B cell (primary cell): ENCODE measurements at regions not wholly inside any gene's neighbourhood (a gene's known extent, or its start where the extent isn't known, plus 50 kb on each side); places are given as distances from the start of the nearest gene placed in this dataset.

Experiments
- ATAC-seq: fragments of 200-7000 bp; cut with Tn5 transposase; one replicate; pipeline ENCODE4 v1.10.0; 2021; ENCODE audit warnings: low read depth, mild to moderate bottlenecking, moderate number of reproducible peaks, moderate library complexity
- CTCF ChIA-PET: fragments of 350-600 bp; sonication (Branson Sonifier 250); formaldehyde crosslinking; loops from one replicate; lab custom pipeline; 2021; ENCODE audit warnings: antibody characterized with exemption, inconsistent platforms; lab: Charles Lee
- POLR2A ChIA-PET: fragments of 350-600 bp; sonication (Branson Sonifier 250); formaldehyde crosslinking; loops from one replicate; lab custom pipeline; 2021; ENCODE audit warnings: antibody characterized with exemption; lab: Charles Lee
- DNase-seq: peaks from one replicate; pipeline ENCODE4 v3.0.0; 2013
- H2AFZ ChIP-seq: 2 replicates; pipeline ENCODE4 v1.6.1; 2012; ENCODE audit warnings: mild to moderate bottlenecking, low read depth, low read length; ENCODE audit not compliant: insufficient read depth, poor library complexity, severe bottlenecking
- H3K27ac ChIP-seq, 2 donors: 1 replicate in 1 of 2; 2 replicates in 1 of 2; pipeline ENCODE4 v1.5.1; 2012 to 2013; ENCODE audit warnings: low read length in 2 of 2, mild to moderate bottlenecking in 2 of 2, moderate library complexity in 1 of 2
- H3K27me3 ChIP-seq, 4 experiments: fragments of 200-600 bp in 1 of 4; sonication (generic) in 1 of 4; replicated peaks in 1 of 4; 1 replicate in 2 of 4; 2 replicates in 2 of 4; pipeline versions ENCODE4 v1.6.1 to v1.7.0; 2013 to 2016; ENCODE audit warnings: low read length in 3 of 4, mild to moderate bottlenecking in 2 of 4, mixed read lengths in 1 of 4, moderate library complexity in 1 of 4; ENCODE audit not compliant: insufficient read depth in 4 of 4, control insufficient read depth in 3 of 4; ENCODE audit errors: control extremely low read depth in 1 of 4
- H3K36me3 ChIP-seq, 2 experiments: replicated peaks in 1 of 2; 1 replicate in 1 of 2; 2 replicates in 1 of 2; pipeline versions ENCODE4 v1.6.1 to v1.7.1; 2013; ENCODE audit warnings: low read length in 1 of 2; ENCODE audit not compliant: insufficient read depth in 2 of 2, control insufficient read depth in 1 of 2; ENCODE audit errors: control extremely low read depth in 1 of 2, extremely low read depth in 1 of 2
- H3K4me1 ChIP-seq, 2 donors: fragments of 200-600 bp in 1 of 2; sonication (generic) in 1 of 2; 1 replicate in 1 of 2; 2 replicates in 1 of 2; pipeline versions ENCODE4 v1.5.1 to v1.6.1; 2013 to 2017; ENCODE audit warnings: low read length in 2 of 2; ENCODE audit not compliant: control insufficient read depth in 2 of 2, insufficient read depth in 2 of 2
- H3K4me2 ChIP-seq: replicated peaks from 2 replicates; pipeline ENCODE3; 2012; ENCODE audit warnings: mild to moderate bottlenecking, low read depth, low read length; ENCODE audit not compliant: poor library complexity, severe bottlenecking
- H3K4me3 ChIP-seq, 5 experiments: fragments of 200-600 bp in 1 of 5; sonication (generic) in 1 of 5; 1 replicate in 3 of 5; 2 replicates in 2 of 5; pipeline versions ENCODE4 v1.5.1 to v1.7.0; 2011 to 2016; ENCODE audit warnings: low read length in 4 of 5, mild to moderate bottlenecking in 4 of 5, low read depth in 2 of 5, control low read depth in 1 of 5, moderate library complexity in 1 of 5; ENCODE audit not compliant: insufficient read depth in 1 of 5; ENCODE audit errors: control extremely low read depth in 1 of 5, extremely low read depth in 1 of 5
- H3K79me2 ChIP-seq: fragments of 200-600 bp; sonication (generic); one replicate; pipeline ENCODE4 v1.6.0; 2016; ENCODE audit warnings: low read length; ENCODE audit not compliant: control insufficient read depth, insufficient read depth
- H3K9ac ChIP-seq: fragments of 200-600 bp; sonication (generic); 2 replicates; pipeline ENCODE4 v1.6.1; 2017; ENCODE audit warnings: mild to moderate bottlenecking, low read length, moderate library complexity
- H3K9me3 ChIP-seq, 3 donors: one replicate each; pipeline versions ENCODE4 v1.6.1 to v1.7.1; 2013; ENCODE audit warnings: low read length in 2 of 3; ENCODE audit not compliant: control insufficient read depth in 2 of 3, insufficient read depth in 1 of 3; ENCODE audit errors: control extremely low read depth in 1 of 3
- H4K20me1 ChIP-seq: 2 replicates; pipeline ENCODE4 v1.6.0; 2012; ENCODE audit warnings: mild to moderate bottlenecking, low read length; ENCODE audit not compliant: insufficient read depth, control insufficient read depth, poor library complexity, severe bottlenecking
- H3K27ac Mint-ChIP-seq: one replicate; pipeline ENCODE4 v1.8.0; 2021; ENCODE audit warnings: mixed read lengths
- H3K27me3 Mint-ChIP-seq: one replicate; pipeline ENCODE4 v1.8.0; 2021; ENCODE audit warnings: mixed read lengths
- H3K4me1 Mint-ChIP-seq: one replicate; pipeline ENCODE4 v1.8.0; 2021; ENCODE audit warnings: mixed read lengths
- H3K4me3 Mint-ChIP-seq: one replicate; pipeline ENCODE4 v1.8.0; 2021; ENCODE audit warnings: mixed read lengths
- H3K9me3 Mint-ChIP-seq: one replicate; pipeline ENCODE4 v1.8.0; 2022; ENCODE audit warnings: mixed read lengths; ENCODE audit not compliant: insufficient read depth
- EZH2 ChIP-seq: IDR thresholded peaks from 2 replicates; pipeline ENCODE4 v1.6.1; 2012; ENCODE audit warnings: borderline replicate concordance, low read depth, mild to moderate bottlenecking, moderate library complexity, low read length; ENCODE audit not compliant: insufficient read depth, poor library complexity, severe bottlenecking
- WGBS: methylation state at CpG from one replicate; pipeline ENCODE4 v1.1.5; 2013; ENCODE audit warnings: missing lambda C conversion rate; ENCODE audit not compliant: insufficient coverage; 5-methylcytosine and 5-hydroxymethylcytosine counted together
- intact Hi-C: fragments of 100-400 bp; cut with micrococcal nuclease; formaldehyde crosslinking; loops from one replicate; pipeline ENCODE4 v1.10.0; 2022
- TF ChIP-seq, protein P1 (sequence below): fragments of 200-600 bp; IDR thresholded peaks from one replicate; pipeline ENCODE4 v1.8.0; 2022; ENCODE audit warnings: antibody characterized with exemption, mild to moderate bottlenecking

DNA sequence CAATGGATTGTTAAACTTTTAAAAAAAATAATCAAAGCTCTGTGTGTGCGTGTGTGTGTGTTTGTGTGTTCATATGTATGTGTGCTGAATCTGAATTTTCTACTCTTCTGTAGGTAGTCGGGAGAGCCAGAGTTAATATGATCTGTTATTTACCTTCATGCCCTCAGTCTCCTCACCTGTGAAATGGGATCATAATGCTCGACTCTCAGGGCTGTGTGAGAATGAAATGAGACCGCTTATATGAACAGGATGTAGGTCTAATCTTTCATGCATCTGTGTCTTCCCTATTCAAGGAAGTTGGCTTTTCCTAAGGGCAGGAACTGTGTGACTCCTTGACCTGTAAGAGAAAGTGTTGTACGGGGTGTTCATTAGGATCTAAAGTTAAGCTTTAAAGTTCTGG lies 182.2 kb downstream of the RPLP1 start:
- Histone ChIP-seq H3K9me3 (no peaks in the 10 kb centered on the region), H2AFZ (no peak overlapping the region), H3K27me3 (peaks cover 0 to 8% (median 1%) of the 10 kb centered on the region in 4 experiments), H3K4me2 (no peak overlapping the region), H3K27ac (no peak overlapping the region), H3K4me1 (no peaks in the 10 kb centered on the region), H3K36me3 (no peaks in the 10 kb centered on the region), H4K20me1 (no peaks in the 10 kb centered on the region), H3K9ac (no peak overlapping the region), H3K79me2 (no peaks in the 10 kb centered on the region), H3K4me3 (no peak overlapping the region)
- ATAC-seq (no peak), DNase-seq (no peak)
- TF ChIP-seq, protein P1, sequence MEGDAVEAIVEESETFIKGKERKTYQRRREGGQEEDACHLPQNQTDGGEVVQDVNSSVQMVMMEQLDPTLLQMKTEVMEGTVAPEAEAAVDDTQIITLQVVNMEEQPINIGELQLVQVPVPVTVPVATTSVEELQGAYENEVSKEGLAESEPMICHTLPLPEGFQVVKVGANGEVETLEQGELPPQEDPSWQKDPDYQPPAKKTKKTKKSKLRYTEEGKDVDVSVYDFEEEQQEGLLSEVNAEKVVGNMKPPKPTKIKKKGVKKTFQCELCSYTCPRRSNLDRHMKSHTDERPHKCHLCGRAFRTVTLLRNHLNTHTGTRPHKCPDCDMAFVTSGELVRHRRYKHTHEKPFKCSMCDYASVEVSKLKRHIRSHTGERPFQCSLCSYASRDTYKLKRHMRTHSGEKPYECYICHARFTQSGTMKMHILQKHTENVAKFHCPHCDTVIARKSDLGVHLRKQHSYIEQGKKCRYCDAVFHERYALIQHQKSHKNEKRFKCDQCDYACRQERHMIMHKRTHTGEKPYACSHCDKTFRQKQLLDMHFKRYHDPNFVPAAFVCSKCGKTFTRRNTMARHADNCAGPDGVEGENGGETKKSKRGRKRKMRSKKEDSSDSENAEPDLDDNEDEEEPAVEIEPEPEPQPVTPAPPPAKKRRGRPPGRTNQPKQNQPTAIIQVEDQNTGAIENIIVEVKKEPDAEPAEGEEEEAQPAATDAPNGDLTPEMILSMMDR = no peak
- no peak for TF ChIP-seq EZH2
- H3K27me3 Mint-ChIP-seq = peaks cover 51% of the 10 kb centered on the region
- ChIA-PET POLR2A (no interaction called here), CTCF (no interaction called here)
- no peak overlapping the region for H3K4me3 Mint-ChIP-seq
- H3K4me1 Mint-ChIP-seq = peaks cover 3% of the 10 kb centered on the region
- peaks cover 6% of the 10 kb centered on the region for H3K9me3 Mint-ChIP-seq
- WGBS = 100% methylated on average over 1 of the region's 5 CpGs
- no peak overlapping the region for H3K27ac Mint-ChIP-seq
- intact Hi-C loops = no loop called here

DNA sequence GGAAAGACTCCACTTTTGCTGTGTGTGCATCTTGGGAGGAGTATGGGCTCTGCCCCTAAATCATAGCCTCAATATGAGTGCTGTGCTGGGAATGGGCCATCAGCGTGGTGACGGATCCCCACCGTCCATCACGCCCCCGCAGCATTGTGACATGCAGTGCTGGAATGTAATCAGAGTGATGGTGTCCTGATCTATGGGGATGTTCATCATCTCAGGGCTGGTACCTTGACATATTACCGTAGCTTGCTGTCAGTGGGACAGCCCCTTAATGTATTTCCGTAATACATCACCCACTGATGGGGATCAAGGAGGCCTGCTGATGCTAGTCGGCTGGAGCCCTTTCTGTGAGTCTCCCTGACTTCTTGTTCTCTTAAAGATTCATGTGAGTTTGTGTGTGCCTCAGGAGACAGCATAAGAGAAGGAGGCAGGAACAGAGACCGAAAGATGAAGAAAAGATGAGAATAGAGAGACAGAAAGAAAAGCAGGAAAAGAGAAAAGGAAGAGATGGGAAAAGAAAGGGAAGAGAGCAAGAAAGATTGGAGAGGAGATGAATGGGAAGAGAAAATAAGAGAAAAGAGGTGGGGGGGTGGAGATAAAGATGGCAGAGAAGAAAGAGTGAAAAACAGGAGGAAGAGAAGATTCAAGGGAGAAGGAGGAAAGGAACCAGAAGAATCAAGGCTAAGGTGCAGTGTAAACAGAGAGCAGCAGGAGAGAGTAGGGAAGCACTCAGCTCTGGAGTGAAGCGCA lies 183.7 kb downstream of the RPLP1 start:
- Mint-ChIP-seq H3K27ac (no peak overlapping the region), H3K4me1 (no peaks in the 10 kb centered on the region), H3K4me3 (no peak overlapping the region), H3K9me3 (peaks cover 12% of the 10 kb centered on the region), H3K27me3 (peaks cover 43% of the 10 kb centered on the region)
- Histone ChIP-seq H3K9ac (no peak overlapping the region), H3K27me3 (peaks cover 0 to 4% (median 1%) of the 10 kb centered on the region in 4 experiments), H3K36me3 (no peaks in the 10 kb centered on the region), H4K20me1 (no peaks in the 10 kb centered on the region), H3K79me2 (no peaks in the 10 kb centered on the region), H3K4me1 (no peaks in the 10 kb centered on the region), H3K4me2 (no peak overlapping the region), H2AFZ (no peak overlapping the region), H3K27ac (no peak overlapping the region), H3K4me3 (no peak overlapping the region), H3K9me3 (peaks cover 0 to 6% (median 0%) of the 10 kb centered on the region in 3 donors)
- intact Hi-C loops = no loop called here
- no peak for ATAC-seq
- DNase-seq = no peak
- WGBS = 93% methylated on average over 9 of the region's 10 CpGs
- ChIA-PET CTCF (no interaction called here), POLR2A (no interaction called here)
- TF ChIP-seq EZH2 = no peak
- TF ChIP-seq, protein P1 = no peak
